ENCODE measurements at regions not wholly inside any gene's neighbourhood (a gene's known extent, or its start where the extent isn't known, plus 50 kb on each side); places are given as distances from the start of the nearest gene placed in this dataset.

- no peak for TF ChIP-seq TCF7L2 (IDR thresholded peaks at IDR 0.05; ENCODE audit: low read depth, low read length)
- TF ChIP-seq SIN3A (IDR thresholded peaks at IDR 0.05; ENCODE audit: borderline replicate concordance, insufficient read depth, low read depth, low read length): no peak
- no peak for TF ChIP-seq REST (IDR thresholded peaks at IDR 0.05; ENCODE audit: insufficient read depth in 1 of 2, low read depth in 2 of 2, low read length in 1 of 2)
- TF ChIP-seq CTCF (IDR thresholded peaks at IDR 0.05): no peak
- TF ChIP-seq POLR2AphosphoS5 (IDR thresholded peaks at IDR 0.05; ENCODE audit: low read depth, low read length): no peak
- in situ Hi-C loops (cut with HindIII; ENCODE audit: low pct_unique_long_range_greater_than_20kb, low sequenced_read_pairs) (no loop called here), intact Hi-C loops (cut with micrococcal nuclease; ENCODE audit: unreplicated experiment) (no loop called here)
- H3K36me3 ChIP-seq (ENCODE audit: control insufficient read depth, insufficient read depth, low read length): no peaks in the 10 kb centered on the region
- no peaks in the 10 kb centered on the region for H3K27me3 ChIP-seq (ENCODE audit: control insufficient read depth, insufficient read depth, low read length)
- ChIA-PET CTCF (no interaction called here), POLR2A (no interaction called here)
- no peak for DNase-seq (ENCODE audit: low read depth, low spot score)
- H3K4me3 ChIP-seq (ENCODE audit: low read depth in 2 of 2, low read length in 2 of 2): no peak overlapping the region
- no peaks in the 10 kb centered on the region for H3K4me1 ChIP-seq (ENCODE audit: control insufficient read depth, insufficient read depth, low read length)
- no peak for ATAC-seq
- no TSS peak for BruUV-seq (replicated peaks)
- no peaks in the 10 kb centered on the region for H3K9me3 ChIP-seq (ENCODE audit: control insufficient read depth, insufficient read depth, low read depth, low read length)
- H3K27ac ChIP-seq (ENCODE audit: low read length): no peak overlapping the region
These were observed 63.9 kb upstream of the SLITRK5 start for GRCh38 chr13:87607266-87607665.

GRCh38 chr13:87614276-87614675, 56.9 kb upstream of the SLITRK5 start:
- ChIA-PET CTCF (no interaction called here), POLR2A (no interaction called here)
- intact Hi-C loops (cut with micrococcal nuclease; ENCODE audit: unreplicated experiment) (no loop called here), in situ Hi-C loops (cut with HindIII; ENCODE audit: low pct_unique_long_range_greater_than_20kb, low sequenced_read_pairs) (no loop called here)
- no peak for ATAC-seq
- Histone ChIP-seq H3K27me3 (ENCODE audit: control insufficient read depth, insufficient read depth, low read length) (no peaks in the 10 kb centered on the region), H3K36me3 (ENCODE audit: control insufficient read depth, insufficient read depth, low read length) (no peaks in the 10 kb centered on the region), H3K27ac (ENCODE audit: low read length) (no peak overlapping the region), H3K4me1 (ENCODE audit: control insufficient read depth, insufficient read depth, low read length) (no peaks in the 10 kb centered on the region), H3K9me3 (ENCODE audit: control insufficient read depth, insufficient read depth, low read depth, low read length) (no peaks in the 10 kb centered on the region), H3K4me3 (ENCODE audit: low read depth in 2 of 2, low read length in 2 of 2) (no peak overlapping the region)
- no TSS peak for BruUV-seq (replicated peaks)
- DNase-seq (ENCODE audit: low read depth, low spot score): no peak
- TF ChIP-seq SIN3A (IDR thresholded peaks at IDR 0.05; ENCODE audit: borderline replicate concordance, insufficient read depth, low read depth, low read length): no peak
- TF ChIP-seq TCF7L2 (IDR thresholded peaks at IDR 0.05; ENCODE audit: low read depth, low read length): no peak
- no peak for TF ChIP-seq REST (IDR thresholded peaks at IDR 0.05; ENCODE audit: insufficient read depth in 1 of 2, low read depth in 2 of 2, low read length in 1 of 2)
- no peak for TF ChIP-seq POLR2AphosphoS5 (IDR thresholded peaks at IDR 0.05; ENCODE audit: low read depth, low read length)
- TF ChIP-seq CTCF (IDR thresholded peaks at IDR 0.05): no peak
